ENCODE measurements at regions not wholly inside any gene's neighbourhood (a gene's known extent, or its start where the extent isn't known, plus 50 kb on each side); places are given as distances from the start of the nearest gene placed in this dataset.

DNA sequence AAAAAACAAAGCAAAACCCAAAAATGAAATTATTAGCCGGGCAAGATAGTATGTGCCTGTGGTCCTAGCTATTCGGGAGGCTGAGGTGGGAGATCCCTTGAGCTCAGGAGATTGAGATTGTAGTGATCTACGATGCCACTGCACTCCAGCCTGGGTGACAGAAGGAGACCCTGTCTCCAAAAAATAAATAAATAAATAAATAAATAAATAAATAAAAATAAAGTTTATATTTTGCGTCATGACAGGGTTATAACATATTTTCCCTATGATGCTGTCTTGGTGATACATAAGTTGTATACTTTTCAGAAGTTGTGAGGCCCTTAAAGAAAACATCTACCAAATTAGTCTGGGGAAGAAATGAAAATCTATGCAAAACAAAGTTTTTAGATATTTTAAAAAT lies 94.5 kb upstream of the MKLN1 start:
- WGBS, 2 donors, result 96 to 97% methylated on average over 4 of the region's 4 CpGs
- Histone ChIP-seq H3K27me3 (no peaks in the 10 kb centered on the region), H3K27ac (no peak overlapping the region), H3K4me3 (no peak overlapping the region), H3K36me3 (no peaks in the 10 kb centered on the region), H3K9me3 (no peaks in the 10 kb centered on the region), H3K4me1 (peaks cover 0 to 19% (median 3%) of the 10 kb centered on the region in 4 donors)
- no peak for TF ChIP-seq POLR2A (IDR thresholded peaks at IDR 0.05)
- no peak for TF ChIP-seq EP300 (IDR thresholded peaks at IDR 0.05)
- TF ChIP-seq, protein P1, sequence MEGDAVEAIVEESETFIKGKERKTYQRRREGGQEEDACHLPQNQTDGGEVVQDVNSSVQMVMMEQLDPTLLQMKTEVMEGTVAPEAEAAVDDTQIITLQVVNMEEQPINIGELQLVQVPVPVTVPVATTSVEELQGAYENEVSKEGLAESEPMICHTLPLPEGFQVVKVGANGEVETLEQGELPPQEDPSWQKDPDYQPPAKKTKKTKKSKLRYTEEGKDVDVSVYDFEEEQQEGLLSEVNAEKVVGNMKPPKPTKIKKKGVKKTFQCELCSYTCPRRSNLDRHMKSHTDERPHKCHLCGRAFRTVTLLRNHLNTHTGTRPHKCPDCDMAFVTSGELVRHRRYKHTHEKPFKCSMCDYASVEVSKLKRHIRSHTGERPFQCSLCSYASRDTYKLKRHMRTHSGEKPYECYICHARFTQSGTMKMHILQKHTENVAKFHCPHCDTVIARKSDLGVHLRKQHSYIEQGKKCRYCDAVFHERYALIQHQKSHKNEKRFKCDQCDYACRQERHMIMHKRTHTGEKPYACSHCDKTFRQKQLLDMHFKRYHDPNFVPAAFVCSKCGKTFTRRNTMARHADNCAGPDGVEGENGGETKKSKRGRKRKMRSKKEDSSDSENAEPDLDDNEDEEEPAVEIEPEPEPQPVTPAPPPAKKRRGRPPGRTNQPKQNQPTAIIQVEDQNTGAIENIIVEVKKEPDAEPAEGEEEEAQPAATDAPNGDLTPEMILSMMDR (IDR thresholded peaks at IDR 0.05), result no peak
- DNase-seq (ENCODE audit: low spot score in 2 of 2), result no peak

DNA sequence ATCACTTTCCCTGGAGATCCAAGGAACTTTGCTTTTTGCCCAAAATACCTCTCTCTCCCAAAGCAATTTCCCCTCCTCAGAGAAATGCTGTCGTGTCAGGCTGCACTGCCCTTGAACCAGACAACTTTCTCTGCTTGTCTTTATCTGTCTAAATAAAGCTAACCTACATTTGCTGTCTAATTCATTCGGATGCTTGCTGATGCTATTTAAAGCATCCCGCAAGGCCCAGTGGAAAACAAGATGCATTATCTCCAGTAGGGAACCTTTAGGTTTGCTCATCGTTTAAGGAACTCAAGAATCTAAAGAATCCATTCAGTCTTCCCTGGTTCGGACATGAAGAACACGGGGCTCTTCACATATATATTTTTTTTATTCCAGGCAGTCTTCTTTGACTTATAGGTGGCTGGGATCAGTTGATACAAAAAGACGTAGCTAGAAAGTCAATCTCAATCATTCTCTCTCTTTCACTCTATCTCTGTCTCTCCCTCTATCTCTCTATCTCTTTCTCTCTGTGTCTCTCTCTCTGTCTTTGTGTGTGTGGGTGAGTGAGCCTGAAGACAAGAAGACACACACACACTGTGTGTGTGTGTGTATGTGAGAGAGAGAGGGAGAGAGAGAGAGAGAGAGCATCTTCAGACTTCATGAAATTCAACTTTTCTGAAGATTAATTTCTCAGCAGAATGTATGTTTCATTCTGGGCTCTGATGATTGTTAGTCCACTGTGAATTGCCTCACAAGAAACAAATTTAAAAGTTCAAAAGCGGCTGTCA lies 92.8 kb upstream of the MKLN1 start:
- Histone ChIP-seq H3K27me3 (no peaks in the 10 kb centered on the region), H3K4me3 (peak overlapping the region in 1 of 4 donors; percentile 5), H3K27ac (peak overlapping the region in 3 of 4 donors; percentile 15 to 75 (median 49)), H3K36me3 (no peaks in the 10 kb centered on the region), H3K9me3 (no peaks in the 10 kb centered on the region), H3K4me1 (peaks cover 0 to 19% (median 3%) of the 10 kb centered on the region in 4 donors)
- TF ChIP-seq, protein P1 (IDR thresholded peaks at IDR 0.05), result no peak
- TF ChIP-seq EP300 (IDR thresholded peaks at IDR 0.05) (no peak), POLR2A (IDR thresholded peaks at IDR 0.05) (no peak)
- WGBS, 2 donors, result 45 to 54% methylated on average over 8 of the region's 8 CpGs
- DNase-seq (ENCODE audit: low spot score in 2 of 2), result no peak

DNA sequence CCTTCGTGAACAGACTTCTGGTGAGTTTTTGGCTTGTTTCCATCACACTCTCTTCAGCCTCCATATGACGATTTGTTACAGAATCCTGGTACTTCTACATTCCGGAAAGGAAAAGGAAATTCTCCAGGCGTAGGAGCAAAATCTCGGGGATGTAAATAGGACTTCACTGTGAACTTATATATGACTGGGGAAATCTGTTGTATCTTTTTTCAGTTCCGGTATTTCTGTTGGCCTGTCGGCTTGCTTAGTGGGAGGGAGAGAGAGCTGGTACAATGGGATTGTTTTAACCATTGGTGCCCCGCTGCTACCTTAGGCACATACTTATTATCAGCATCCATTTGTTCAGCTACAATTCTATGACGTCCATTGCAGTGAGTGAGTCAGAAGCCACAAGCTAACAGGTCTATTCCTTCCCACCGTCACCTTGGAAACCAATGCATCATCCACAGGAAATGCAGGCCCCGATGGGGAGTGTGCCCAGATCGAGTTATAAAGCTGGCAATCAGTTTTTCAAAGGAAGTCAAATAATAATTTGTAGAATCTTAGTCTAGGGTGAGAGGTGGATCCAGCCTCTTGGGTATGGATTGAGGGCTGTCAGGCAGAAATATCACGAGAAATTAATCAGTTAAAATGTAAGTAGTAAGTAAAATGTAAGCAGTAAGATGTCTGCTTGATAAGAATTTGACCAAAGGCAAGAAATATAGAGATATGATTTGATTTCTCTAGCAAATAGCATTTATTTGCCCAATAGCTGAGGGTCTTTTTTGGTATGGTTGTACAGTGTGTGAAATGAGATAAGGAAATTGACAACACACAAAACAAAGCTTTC lies 92.0 kb upstream of the MKLN1 start:
- Histone ChIP-seq H3K4me1 (peaks cover 0 to 19% (median 3%) of the 10 kb centered on the region in 4 donors), H3K36me3 (no peaks in the 10 kb centered on the region), H3K27ac (peak overlapping the region in 3 of 4 donors; percentile 15 to 75 (median 49)), H3K27me3 (no peaks in the 10 kb centered on the region), H3K9me3 (no peaks in the 10 kb centered on the region), H3K4me3 (peak overlapping the region in 1 of 4 donors; percentile 5)
- peak in 1 of 2 donors; percentile 38 for DNase-seq (ENCODE audit: low spot score in 2 of 2)
- 28 to 31% methylated on average over 13 of the region's 13 CpGs for WGBS, 2 donors
- TF ChIP-seq, protein P1 (IDR thresholded peaks at IDR 0.05), result no peak
- TF ChIP-seq POLR2A (IDR thresholded peaks at IDR 0.05) (no peak), EP300 (IDR thresholded peaks at IDR 0.05) (peak in 1 of 2 donors; percentile 28)

DNA sequence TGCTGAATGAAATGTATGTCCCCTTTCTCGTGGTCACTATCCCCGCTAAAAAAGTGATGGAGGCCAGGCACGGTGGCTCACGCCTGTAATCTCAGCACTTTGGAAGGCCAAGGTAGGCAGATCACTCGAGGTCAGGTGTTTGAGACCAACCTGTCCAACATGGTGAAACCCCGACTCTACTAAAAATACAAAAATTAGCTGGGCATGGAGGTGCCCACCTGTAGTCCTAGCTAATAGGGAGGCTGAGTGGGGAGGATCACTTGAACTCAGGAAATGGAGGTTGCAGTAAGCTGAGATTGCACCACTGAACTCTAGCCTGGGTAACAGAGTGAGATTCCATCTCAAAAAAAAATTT lies 91.4 kb upstream of the MKLN1 start:
- H3K27me3 ChIP-seq, result no peaks in the 10 kb centered on the region
- TF ChIP-seq POLR2A (IDR thresholded peaks at IDR 0.05) (no peak), EP300 (IDR thresholded peaks at IDR 0.05) (no peak)
- TF ChIP-seq, protein P1 (IDR thresholded peaks at IDR 0.05), result no peak
- H3K27ac ChIP-seq, result peak overlapping the region in 1 of 4 donors; percentile 15
- H3K4me3 ChIP-seq, result no peak overlapping the region
- no peaks in the 10 kb centered on the region for H3K9me3 ChIP-seq
- no peak for DNase-seq (ENCODE audit: low spot score in 2 of 2)
- no peaks in the 10 kb centered on the region for H3K36me3 ChIP-seq
- 91 to 94% methylated on average over 6 of the region's 6 CpGs for WGBS, 2 donors
- peaks cover 0 to 17% (median 3%) of the 10 kb centered on the region in 4 donors for H3K4me1 ChIP-seq

All from tibial nerve (tissue), 4 donors.